ENCODE measurements at regions not wholly inside any gene's neighbourhood (a gene's known extent, or its start where the extent isn't known, plus 50 kb on each side); places are given as distances from the start of the nearest gene placed in this dataset.

- TF ChIP-seq, protein P1, sequence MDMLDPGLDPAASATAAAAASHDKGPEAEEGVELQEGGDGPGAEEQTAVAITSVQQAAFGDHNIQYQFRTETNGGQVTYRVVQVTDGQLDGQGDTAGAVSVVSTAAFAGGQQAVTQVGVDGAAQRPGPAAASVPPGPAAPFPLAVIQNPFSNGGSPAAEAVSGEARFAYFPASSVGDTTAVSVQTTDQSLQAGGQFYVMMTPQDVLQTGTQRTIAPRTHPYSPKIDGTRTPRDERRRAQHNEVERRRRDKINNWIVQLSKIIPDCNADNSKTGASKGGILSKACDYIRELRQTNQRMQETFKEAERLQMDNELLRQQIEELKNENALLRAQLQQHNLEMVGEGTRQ (IDR thresholded peaks at IDR 0.05; ENCODE audit: borderline replicate concordance, low read depth, low read length) = no peak
- TF ChIP-seq FOXJ3 (CRISPR knock-in tag; IDR thresholded peaks at IDR 0.05) = no peak
- TF ChIP-seq POLR2AphosphoS5 (IDR thresholded peaks at IDR 0.05; ENCODE audit: low read depth, low read length) = no peak
- TF ChIP-seq NRF1 (IDR thresholded peaks at IDR 0.05; ENCODE audit: low read depth, low read length) = no peak
- no peak for TF ChIP-seq GATA2 (CRISPR knock-in tag; IDR thresholded peaks at IDR 0.05)
These were observed 126.6 kb upstream of the NDST3 start (continued) for GRCh38 chr4:117907646-117908045.

DNA sequence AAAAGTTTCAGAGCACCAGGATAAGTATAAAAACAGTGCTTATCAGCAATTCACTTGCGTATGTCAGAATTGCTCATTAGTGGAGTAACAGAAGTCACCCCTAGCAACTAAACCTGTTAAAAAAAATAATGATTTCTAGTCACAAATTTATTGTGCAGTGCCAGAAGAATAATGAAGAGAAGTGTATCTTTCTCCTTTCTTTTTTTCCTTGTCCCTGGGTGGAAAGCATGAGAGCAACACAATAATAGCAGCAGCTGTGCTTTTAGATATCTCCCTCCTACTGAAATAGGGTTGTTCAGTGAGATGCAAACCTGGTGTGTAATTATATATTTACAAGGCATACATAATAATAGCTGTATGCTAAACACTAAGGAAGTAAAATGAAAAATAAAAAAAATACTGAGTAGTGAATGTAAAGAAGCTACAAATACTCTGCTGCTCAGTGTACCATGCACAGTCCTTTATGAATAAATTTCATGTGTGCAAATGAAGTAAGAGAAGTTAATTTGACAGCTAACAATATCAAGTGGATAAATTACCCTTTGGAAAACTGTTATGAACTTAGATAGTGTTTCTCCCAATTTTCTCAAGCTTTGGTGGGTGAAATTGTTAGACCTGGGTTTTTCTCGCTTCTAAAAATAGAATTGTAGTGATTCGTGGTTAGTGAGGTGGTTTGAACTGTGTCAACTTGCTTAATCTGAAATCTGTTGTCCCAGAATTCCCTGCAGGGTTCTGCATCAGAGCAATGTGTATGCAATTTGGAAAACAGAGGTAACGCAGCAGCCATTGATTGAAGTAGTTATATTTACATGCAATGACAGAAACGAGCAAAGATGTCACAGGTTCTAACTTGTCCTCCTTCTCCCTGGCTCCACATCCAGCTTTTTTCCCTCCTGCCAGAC, 125.7 kb upstream of the NDST3 start:
- WGBS (ENCODE audit: low lambda C conversion rate) = 34% methylated on average over 5 of the region's 5 CpGs
- H3K4me1 ChIP-seq (ENCODE audit: control insufficient read depth in 1 of 2, insufficient read depth in 2 of 2, low read depth in 1 of 2, low read length in 1 of 2) = no peaks in the 10 kb centered on the region
- H3K27me3 ChIP-seq (ENCODE audit: insufficient read depth) = no peaks in the 10 kb centered on the region
- TF ChIP-seq MXI1 (IDR thresholded peaks at IDR 0.05; ENCODE audit: low read depth, low read length) (no peak), YY1 (IDR thresholded peaks at IDR 0.05; ENCODE audit: low read depth) (no peak), REST (IDR thresholded peaks at IDR 0.05; ENCODE audit: low read depth, low read length) (no peak)
- H3K9ac ChIP-seq = no peak overlapping the region
- ChIA-PET CTCF (no interaction called here), POLR2A (no interaction called here)
- no peak overlapping the region for H3K4me3 ChIP-seq (ENCODE audit: low read depth in 2 of 2, low read length in 1 of 2)
- no peak for DNase-seq
- H3K4me2 ChIP-seq = no peak overlapping the region
- no peaks in the 10 kb centered on the region for H3K9me2 ChIP-seq
- H3K79me2 ChIP-seq (ENCODE audit: insufficient read depth) = no peaks in the 10 kb centered on the region
- H3K9me3 ChIP-seq = no peaks in the 10 kb centered on the region
- H3F3A ChIP-seq (replicated peaks; ENCODE audit: insufficient read depth) = no peaks in the 10 kb centered on the region
- H2AFZ ChIP-seq (ENCODE audit: low read depth) = no peak overlapping the region
- H4K20me1 ChIP-seq (ENCODE audit: insufficient read depth) = no peaks in the 10 kb centered on the region
- no peaks in the 10 kb centered on the region for H3K36me3 ChIP-seq (replicated peaks in 1 of 2; ENCODE audit: control insufficient read depth in 1 of 2, insufficient read depth in 2 of 2, low read length in 1 of 2)
- H3K27ac ChIP-seq (ENCODE audit: low read depth in 2 of 2, low read length in 1 of 2) = no peak overlapping the region

DNA sequence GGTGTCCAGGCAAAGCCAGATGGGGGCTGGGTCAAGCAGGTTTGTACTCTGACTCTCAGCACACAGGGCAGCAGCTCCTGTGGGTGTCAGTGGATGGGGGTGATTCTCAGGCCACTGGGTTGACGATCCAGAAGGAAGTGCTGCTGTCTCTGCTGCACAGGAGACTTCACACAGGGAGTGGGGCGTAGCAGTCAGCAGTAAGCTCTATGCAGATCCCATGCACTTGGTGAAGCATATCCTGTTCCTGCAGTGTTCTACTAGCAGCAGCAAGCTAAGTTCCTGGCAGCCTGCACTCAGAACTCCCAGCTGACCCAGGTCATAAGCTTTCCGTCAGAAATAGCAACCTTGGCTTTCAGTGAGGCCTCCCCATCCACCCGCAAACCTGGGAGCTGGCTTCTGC, 117.6 kb upstream of the NDST3 start:
- no peak overlapping the region for H3K9ac ChIP-seq
- POLR2A ChIA-PET = no interaction called here
- H2AFZ ChIP-seq (ENCODE audit: low read depth) = no peak overlapping the region
- H3K9me2 ChIP-seq = no peaks in the 10 kb centered on the region
- no peaks in the 10 kb centered on the region for H3F3A ChIP-seq (replicated peaks; ENCODE audit: insufficient read depth)
- no peaks in the 10 kb centered on the region for H4K20me1 ChIP-seq (ENCODE audit: insufficient read depth)
- CTCF ChIA-PET = interaction anchor here (1.1 kb wide), 1 partner anchor 22 kb away, joined by 3 read pairs; no protein-coding TSS in a partner anchor
- H3K9me3 ChIP-seq = no peaks in the 10 kb centered on the region
- no peak overlapping the region for H3K4me3 ChIP-seq (ENCODE audit: low read depth in 2 of 2, low read length in 1 of 2)
- no peaks in the 10 kb centered on the region for H3K36me3 ChIP-seq (replicated peaks in 1 of 2; ENCODE audit: control insufficient read depth in 1 of 2, insufficient read depth in 2 of 2, low read length in 1 of 2)
- H3K4me2 ChIP-seq = no peak overlapping the region
- WGBS (ENCODE audit: low lambda C conversion rate) = 70% methylated on average over 2 of the region's 4 CpGs
- H3K27me3 ChIP-seq (ENCODE audit: insufficient read depth) = no peaks in the 10 kb centered on the region
- no peak overlapping the region for H3K27ac ChIP-seq (ENCODE audit: low read depth in 2 of 2, low read length in 1 of 2)
- no peaks in the 10 kb centered on the region for H3K79me2 ChIP-seq (ENCODE audit: insufficient read depth)
- no peaks in the 10 kb centered on the region for H3K4me1 ChIP-seq (ENCODE audit: control insufficient read depth in 1 of 2, insufficient read depth in 2 of 2, low read depth in 1 of 2, low read length in 1 of 2)
- no peak for DNase-seq
- TF ChIP-seq EP300 (IDR thresholded peaks at IDR 0.05; ENCODE audit: borderline replicate concordance in 1 of 2, low read depth in 1 of 2, low read length in 1 of 2) (no peak), FOSL2 (IDR thresholded peaks at IDR 0.05; ENCODE audit: borderline replicate concordance, low read depth) (no peak), TEAD4 (IDR thresholded peaks at IDR 0.05; ENCODE audit: borderline replicate concordance, insufficient read depth) (no peak), GATA2 (CRISPR knock-in tag; IDR thresholded peaks at IDR 0.05) (no peak), TAF1 (IDR thresholded peaks at IDR 0.05; ENCODE audit: borderline replicate concordance, low read depth, low read length) (no peak), FOXM1 (IDR thresholded peaks at IDR 0.05; ENCODE audit: low read depth) (no peak), RXRA (IDR thresholded peaks at IDR 0.05; ENCODE audit: borderline replicate concordance, low read depth) (no peak), NFIC (IDR thresholded peaks at IDR 0.05; ENCODE audit: borderline replicate concordance) (no peak), MEF2A (IDR thresholded peaks at IDR 0.05; ENCODE audit: borderline replicate concordance, low read depth) (no peak)
- TF ChIP-seq, protein P1 (IDR thresholded peaks at IDR 0.05; ENCODE audit: borderline replicate concordance, low read depth, low read length) = no peak

Measured in SK-N-SH (cell line).